ENCODE measurements at regions not wholly inside any gene's neighbourhood (a gene's known extent, or its start where the extent isn't known, plus 50 kb on each side); places are given as distances from the start of the nearest gene placed in this dataset.

GRCh38 chr20:39289316-39289715 lies 327.2 kb downstream of the DHX35 start:
- H3K4me3 ChIP-seq (ENCODE audit: low read length): no peak overlapping the region
- peak; percentile 24 for TF ChIP-seq CTCF (IDR thresholded peaks at IDR 0.05; ENCODE audit: insufficient read depth, low read depth, low read length, missing control alignments)
- no peak for DNase-seq (ENCODE audit: low read depth)

GRCh38 chr20:39283464-39283863 lies 321.3 kb downstream of the DHX35 start:
- no peak for TF ChIP-seq CTCF (IDR thresholded peaks at IDR 0.05; ENCODE audit: insufficient read depth, low read depth, low read length, missing control alignments)
- DNase-seq (ENCODE audit: low read depth): no peak
- H3K4me3 ChIP-seq (ENCODE audit: low read length): no peak overlapping the region

GRCh38 chr20:39282619-39283092 lies 320.5 kb downstream of the DHX35 start:
- TF ChIP-seq CTCF (IDR thresholded peaks at IDR 0.05; ENCODE audit: insufficient read depth, low read depth, low read length, missing control alignments): no peak
- DNase-seq (ENCODE audit: low read depth): no peak
- no peak overlapping the region for H3K4me3 ChIP-seq (ENCODE audit: low read length)

- TF ChIP-seq CTCF (IDR thresholded peaks at IDR 0.05; ENCODE audit: insufficient read depth, low read depth, low read length, missing control alignments): no peak
- DNase-seq (ENCODE audit: low read depth): no peak
- H3K4me3 ChIP-seq (ENCODE audit: low read length): no peak overlapping the region
Observed at GRCh38 chr20:39280875-39281274, 318.7 kb downstream of the DHX35 start.

- DNase-seq (ENCODE audit: low read depth): no peak
- no peak overlapping the region for H3K4me3 ChIP-seq (ENCODE audit: low read length)
- TF ChIP-seq CTCF (IDR thresholded peaks at IDR 0.05; ENCODE audit: insufficient read depth, low read depth, low read length, missing control alignments): no peak
Observed at GRCh38 chr20:39278230-39278788, 316.2 kb downstream of the DHX35 start.

GRCh38 chr20:39277185-39277584 lies 315.0 kb downstream of the DHX35 start:
- DNase-seq (ENCODE audit: low read depth): no peak
- H3K4me3 ChIP-seq (ENCODE audit: low read length): no peak overlapping the region
- TF ChIP-seq CTCF (IDR thresholded peaks at IDR 0.05; ENCODE audit: insufficient read depth, low read depth, low read length, missing control alignments): no peak

All from epithelial cell of esophagus (primary cell).